ENCODE measurements at regions not wholly inside any gene's neighbourhood (a gene's known extent, or its start where the extent isn't known, plus 50 kb on each side); places are given as distances from the start of the nearest gene placed in this dataset.

DNA sequence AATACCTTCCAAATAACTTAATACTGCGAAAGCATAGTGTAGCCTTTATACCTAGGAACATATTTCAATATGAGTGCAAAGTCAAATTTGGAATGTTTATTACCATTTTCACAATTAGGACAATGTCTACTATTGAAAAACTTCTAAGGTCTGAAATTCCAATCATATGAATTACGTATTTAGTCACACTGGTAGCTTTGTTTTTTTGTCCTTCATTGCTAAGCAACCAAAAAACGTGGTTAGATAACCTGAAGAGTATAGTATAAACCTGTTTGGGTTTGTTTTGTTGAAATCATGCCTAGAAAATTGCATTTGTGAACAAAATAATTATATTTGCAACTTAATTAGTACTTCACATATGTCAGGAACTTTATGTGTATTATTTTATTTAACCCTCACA is 134.2 kb downstream of the FBXO4 start:
- in situ Hi-C loops (cut with HindIII; ENCODE audit: low pct_ligation_motif_present, low sequenced_read_pairs): no loop called here
- no peak overlapping the region for H3K27ac ChIP-seq
- TF ChIP-seq, protein P1, sequence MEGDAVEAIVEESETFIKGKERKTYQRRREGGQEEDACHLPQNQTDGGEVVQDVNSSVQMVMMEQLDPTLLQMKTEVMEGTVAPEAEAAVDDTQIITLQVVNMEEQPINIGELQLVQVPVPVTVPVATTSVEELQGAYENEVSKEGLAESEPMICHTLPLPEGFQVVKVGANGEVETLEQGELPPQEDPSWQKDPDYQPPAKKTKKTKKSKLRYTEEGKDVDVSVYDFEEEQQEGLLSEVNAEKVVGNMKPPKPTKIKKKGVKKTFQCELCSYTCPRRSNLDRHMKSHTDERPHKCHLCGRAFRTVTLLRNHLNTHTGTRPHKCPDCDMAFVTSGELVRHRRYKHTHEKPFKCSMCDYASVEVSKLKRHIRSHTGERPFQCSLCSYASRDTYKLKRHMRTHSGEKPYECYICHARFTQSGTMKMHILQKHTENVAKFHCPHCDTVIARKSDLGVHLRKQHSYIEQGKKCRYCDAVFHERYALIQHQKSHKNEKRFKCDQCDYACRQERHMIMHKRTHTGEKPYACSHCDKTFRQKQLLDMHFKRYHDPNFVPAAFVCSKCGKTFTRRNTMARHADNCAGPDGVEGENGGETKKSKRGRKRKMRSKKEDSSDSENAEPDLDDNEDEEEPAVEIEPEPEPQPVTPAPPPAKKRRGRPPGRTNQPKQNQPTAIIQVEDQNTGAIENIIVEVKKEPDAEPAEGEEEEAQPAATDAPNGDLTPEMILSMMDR (IDR thresholded peaks at IDR 0.05; ENCODE audit: low read depth, low read length, missing control alignments): no peak
- no peak for DNase-seq
- no peaks in the 10 kb centered on the region for H3K36me3 ChIP-seq (replicated peaks)
- no peaks in the 10 kb centered on the region for H3K27me3 ChIP-seq (replicated peaks)
- H3K4me3 ChIP-seq (ENCODE audit: low read depth, low read length): no peak overlapping the region

DNA sequence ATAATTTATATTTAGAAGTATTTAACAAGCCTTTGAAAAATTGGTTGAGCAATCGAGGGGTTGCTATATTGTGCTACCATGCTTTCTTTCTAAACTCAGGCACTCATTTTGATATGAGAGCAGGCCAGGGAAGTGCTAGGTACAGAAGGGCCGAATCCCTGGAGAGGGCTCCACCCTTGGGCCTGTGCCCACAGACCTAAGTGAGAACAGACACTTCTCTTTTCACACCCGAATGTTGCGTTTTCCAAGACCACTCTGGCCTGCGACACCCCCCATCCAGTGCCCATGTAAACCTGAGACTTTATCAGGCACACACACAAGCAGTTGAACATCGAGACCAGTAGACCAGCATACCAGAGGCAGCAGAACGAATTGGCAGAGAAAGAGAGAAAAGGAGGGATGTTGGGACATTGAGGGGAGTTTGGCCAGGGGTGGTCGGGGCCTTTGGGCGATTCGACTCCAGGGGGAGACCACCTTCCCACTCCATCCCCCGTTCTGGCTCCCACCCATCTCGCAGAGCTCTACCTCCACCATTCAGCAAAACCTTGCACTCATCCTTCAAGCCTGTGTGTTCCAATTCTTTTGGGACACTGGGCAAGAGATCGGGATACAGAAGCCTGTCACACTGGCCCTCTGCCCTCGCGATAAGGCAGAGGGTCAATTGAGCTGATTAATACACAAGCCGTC is 134.8 kb downstream of the FBXO4 start:
- Histone ChIP-seq H3K36me3 (replicated peaks) (no peaks in the 10 kb centered on the region), H3K27ac (no peak overlapping the region), H3K27me3 (replicated peaks) (no peaks in the 10 kb centered on the region), H3K4me3 (ENCODE audit: low read depth, low read length) (no peak overlapping the region)
- TF ChIP-seq, protein P1 (IDR thresholded peaks at IDR 0.05; ENCODE audit: low read depth, low read length, missing control alignments): no peak
- in situ Hi-C loops (cut with HindIII; ENCODE audit: low pct_ligation_motif_present, low sequenced_read_pairs): no loop called here
- no peak for DNase-seq

DNA sequence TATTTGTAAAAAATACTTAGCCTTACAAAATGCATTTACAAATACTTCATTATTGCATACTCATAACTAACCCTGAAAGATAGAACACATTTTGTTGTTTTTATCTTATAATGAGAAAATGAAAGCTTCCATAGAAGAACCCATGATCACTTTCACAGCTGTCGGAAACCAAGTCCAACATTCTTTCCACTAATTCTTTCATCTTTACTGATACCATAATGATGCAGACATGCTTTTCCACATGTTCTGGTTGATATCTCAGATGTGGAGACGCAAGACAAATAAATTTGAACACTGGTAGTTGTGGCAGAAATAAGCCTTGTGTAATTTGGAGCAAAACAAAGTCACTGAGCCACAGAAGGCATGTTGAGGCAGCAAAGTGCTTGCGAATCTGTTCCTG is 136.0 kb downstream of the FBXO4 start:
- in situ Hi-C loops (cut with HindIII; ENCODE audit: low pct_ligation_motif_present, low sequenced_read_pairs): no loop called here
- TF ChIP-seq, protein P1 (IDR thresholded peaks at IDR 0.05; ENCODE audit: low read depth, low read length, missing control alignments): no peak
- H3K36me3 ChIP-seq (replicated peaks): no peaks in the 10 kb centered on the region
- H3K4me3 ChIP-seq (ENCODE audit: low read depth, low read length): no peak overlapping the region
- no peak for DNase-seq
- no peaks in the 10 kb centered on the region for H3K27me3 ChIP-seq (replicated peaks)
- no peak overlapping the region for H3K27ac ChIP-seq

GRCh38 chr5:42064821-42065220 is 139.7 kb downstream of the FBXO4 start:
- Histone ChIP-seq H3K27me3 (replicated peaks) (no peaks in the 10 kb centered on the region), H3K36me3 (replicated peaks) (no peaks in the 10 kb centered on the region), H3K4me3 (ENCODE audit: low read depth, low read length) (no peak overlapping the region), H3K27ac (no peak overlapping the region)
- DNase-seq: no peak
- TF ChIP-seq, protein P1 (IDR thresholded peaks at IDR 0.05; ENCODE audit: low read depth, low read length, missing control alignments): no peak
- in situ Hi-C loops (cut with HindIII; ENCODE audit: low pct_ligation_motif_present, low sequenced_read_pairs): no loop called here

DNA sequence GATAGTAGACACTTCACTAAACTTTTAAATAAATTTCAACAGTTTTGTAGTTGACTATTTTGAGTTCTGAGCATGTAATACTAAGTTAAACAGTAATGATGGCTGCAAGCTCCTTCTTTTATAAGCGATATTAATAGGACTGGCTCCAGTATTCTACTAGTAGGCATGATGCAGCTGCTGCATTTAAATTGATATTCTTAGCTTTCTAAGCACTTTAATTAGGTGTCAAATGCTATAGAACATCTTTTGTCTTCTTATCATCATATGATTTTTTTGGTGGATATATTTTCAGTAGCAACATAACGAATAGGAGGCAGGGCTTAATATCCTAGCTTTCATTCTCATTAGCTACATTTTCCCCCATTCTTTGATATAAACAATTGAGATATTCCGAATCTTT is 141.1 kb downstream of the FBXO4 start:
- in situ Hi-C loops (cut with HindIII; ENCODE audit: low pct_ligation_motif_present, low sequenced_read_pairs): no loop called here
- no peak for DNase-seq
- TF ChIP-seq, protein P1 (IDR thresholded peaks at IDR 0.05; ENCODE audit: low read depth, low read length, missing control alignments): no peak
- H3K27me3 ChIP-seq (replicated peaks): no peaks in the 10 kb centered on the region
- H3K27ac ChIP-seq: no peak overlapping the region
- H3K36me3 ChIP-seq (replicated peaks): no peaks in the 10 kb centered on the region
- no peak overlapping the region for H3K4me3 ChIP-seq (ENCODE audit: low read depth, low read length)

- H3K27me3 ChIP-seq (replicated peaks): no peaks in the 10 kb centered on the region
- no peak for DNase-seq
- TF ChIP-seq, protein P1 (IDR thresholded peaks at IDR 0.05; ENCODE audit: low read depth, low read length, missing control alignments): no peak
- in situ Hi-C loops (cut with HindIII; ENCODE audit: low pct_ligation_motif_present, low sequenced_read_pairs): no loop called here
- H3K27ac ChIP-seq: no peak overlapping the region
- H3K36me3 ChIP-seq (replicated peaks): no peaks in the 10 kb centered on the region
- no peak overlapping the region for H3K4me3 ChIP-seq (ENCODE audit: low read depth, low read length)
Observed at GRCh38 chr5:42074353-42074752, 149.3 kb downstream of the FBXO4 start.

Measured in brain microvascular endothelial cell (primary cell).